NCI-H2029 (cell line): ENCODE measurements at regions not wholly inside any gene's neighbourhood (a gene's known extent, or its start where the extent isn't known, plus 50 kb on each side); places are given as distances from the start of the nearest gene placed in this dataset.
A peak's percentile ranks its signal among the peaks of the same experiment; 100 is the strongest.

Experiments used
- DNase-seq: peaks from one replicate; lab custom pipeline; 2025; lab: John Stamatoyannopoulos, UW

- DNase-seq, result no peak
These were observed 1213.8 kb downstream of the TBC1D22A start for GRCh38 chr22:47976219-47976618.

GRCh38 chr22:47967831-47968230, 1205.4 kb downstream of the TBC1D22A start:
- DNase-seq, result no peak

- DNase-seq, result no peak
These were observed 1203.9 kb downstream of the TBC1D22A start for GRCh38 chr22:47966316-47966715.

GRCh38 chr22:47965896-47966295, 1203.4 kb downstream of the TBC1D22A start:
- no peak for DNase-seq

GRCh38 chr22:47965066-47965465, 1202.6 kb downstream of the TBC1D22A start:
- DNase-seq, result no peak

- DNase-seq, result no peak
These were observed 1201.2 kb downstream of the TBC1D22A start for GRCh38 chr22:47963660-47964059.

- DNase-seq, result no peak
These were observed 1195.2 kb downstream of the TBC1D22A start for GRCh38 chr22:47957649-47958048.

GRCh38 chr22:47954107-47954506, 1191.7 kb downstream of the TBC1D22A start:
- DNase-seq, result no peak

GRCh38 chr22:47944941-47945340, 1182.5 kb downstream of the TBC1D22A start:
- no peak for DNase-seq

- no peak for DNase-seq
These were observed 1181.6 kb downstream of the TBC1D22A start for GRCh38 chr22:47943729-47944700.

GRCh38 chr22:47940211-47940610, 1177.8 kb downstream of the TBC1D22A start:
- no peak for DNase-seq

- DNase-seq, result no peak
These were observed 1171.4 kb downstream of the TBC1D22A start for GRCh38 chr22:47933891-47934290.

- DNase-seq, result no peak
These were observed 1170.8 kb downstream of the TBC1D22A start for GRCh38 chr22:47933226-47933625.

GRCh38 chr22:47929646-47930185, 1167.3 kb downstream of the TBC1D22A start:
- DNase-seq, result no peak

- DNase-seq, result no peak
These were observed 1166.6 kb downstream of the TBC1D22A start for GRCh38 chr22:47929073-47929472.

GRCh38 chr22:47928631-47929030, 1166.2 kb downstream of the TBC1D22A start:
- DNase-seq, result no peak

- DNase-seq, result no peak
These were observed 1165.3 kb downstream of the TBC1D22A start for GRCh38 chr22:47927648-47928210.

- no peak for DNase-seq
These were observed 1160.6 kb downstream of the TBC1D22A start for GRCh38 chr22:47923011-47923427.

GRCh38 chr22:47921906-47922305, 1159.5 kb downstream of the TBC1D22A start:
- DNase-seq, result no peak

GRCh38 chr22:47920380-47920959, 1158.0 kb downstream of the TBC1D22A start:
- DNase-seq, result no peak

GRCh38 chr22:47919893-47920292, 1157.4 kb downstream of the TBC1D22A start:
- no peak for DNase-seq

- peak; percentile 1 for DNase-seq
These were observed 1156.6 kb downstream of the TBC1D22A start for GRCh38 chr22:47919001-47919441.
